DND-41 (cell line): ENCODE measurements at regions not wholly inside any gene's neighbourhood (a gene's known extent, or its start where the extent isn't known, plus 50 kb on each side); places are given as distances from the start of the nearest gene placed in this dataset.

Experiments
- ATAC-seq: fragments of 200-7000 bp; cut with Tn5 transposase; 3 replicates; pipeline ENCODE4 v1.9.1; 2021; ENCODE audit warnings: low read depth; ENCODE audit not compliant: insufficient read depth
- DNase-seq: peaks from one replicate; pipeline ENCODE4 v3.0.0-alpha.2; 2020
- H2AFZ ChIP-seq: 2 replicates; pipeline ENCODE4 v1.6.0; 2012; ENCODE audit warnings: low read depth, low read length
- H3K27ac ChIP-seq: 2 replicates; pipeline ENCODE4 v1.5.1; 2012; ENCODE audit warnings: low read length, inconsistent platforms
- H3K27me3 ChIP-seq: fragments of 200-600 bp; sonication (generic); 2 replicates; pipeline ENCODE4 v1.6.0; 2012; ENCODE audit warnings: low read length, mild to moderate bottlenecking, inconsistent platforms; ENCODE audit not compliant: insufficient read depth, poor library complexity
- H3K36me3 ChIP-seq: 2 replicates; pipeline ENCODE4 v1.5.1; 2012; ENCODE audit warnings: low read length, inconsistent platforms; ENCODE audit not compliant: insufficient read depth
- H3K4me1 ChIP-seq: 2 replicates; pipeline ENCODE4 v1.5.1; 2012; ENCODE audit warnings: mild to moderate bottlenecking, low read length; ENCODE audit not compliant: insufficient read depth
- H3K4me2 ChIP-seq: 2 replicates; pipeline ENCODE4 v1.6.0; 2012; ENCODE audit warnings: mild to moderate bottlenecking, moderate library complexity, low read length, inconsistent platforms; ENCODE audit not compliant: insufficient read depth
- H3K4me3 ChIP-seq, 2 experiments: fragments of 200-600 bp in 1 of 2; shearing (Covaris generic) in 1 of 2; 2 replicates each; pipeline ENCODE4 v1.5.1; 2012 to 2016; ENCODE audit warnings: inconsistent platforms in 2 of 2, low read length in 2 of 2, mild to moderate bottlenecking in 2 of 2, low read depth in 1 of 2, moderate library complexity in 1 of 2
- H3K79me2 ChIP-seq: 2 replicates; pipeline ENCODE4 v1.6.0; 2012; ENCODE audit warnings: low read length, inconsistent platforms; ENCODE audit not compliant: insufficient read depth
- H3K9ac ChIP-seq: 2 replicates; pipeline ENCODE4 v1.6.0; 2012; ENCODE audit warnings: low read depth, mild to moderate bottlenecking, inconsistent platforms, low read length, moderate library complexity
- H3K9me3 ChIP-seq: 2 replicates; pipeline ENCODE4 v1.5.1; 2012; ENCODE audit warnings: low read length, moderate library complexity, mild to moderate bottlenecking, inconsistent platforms; ENCODE audit not compliant: insufficient read depth, severe bottlenecking
- H4K20me1 ChIP-seq: 2 replicates; pipeline ENCODE4 v1.6.0; 2012; ENCODE audit warnings: low read length; ENCODE audit not compliant: insufficient read depth
- CTCF ChIP-seq: IDR thresholded peaks from 2 replicates; pipeline ENCODE4 v1.5.1; 2012; ENCODE audit warnings: borderline replicate concordance, low read length, moderate library complexity, mild to moderate bottlenecking; ENCODE audit not compliant: poor library complexity, severe bottlenecking; ENCODE audit errors: extremely low read depth
- EZH2 ChIP-seq: IDR thresholded peaks from 3 replicates; pipeline ENCODE4 v1.6.1; 2012; ENCODE audit warnings: borderline replicate concordance, low read depth, mild to moderate bottlenecking, moderate library complexity, low read length, inconsistent platforms; ENCODE audit not compliant: severe bottlenecking

DNA sequence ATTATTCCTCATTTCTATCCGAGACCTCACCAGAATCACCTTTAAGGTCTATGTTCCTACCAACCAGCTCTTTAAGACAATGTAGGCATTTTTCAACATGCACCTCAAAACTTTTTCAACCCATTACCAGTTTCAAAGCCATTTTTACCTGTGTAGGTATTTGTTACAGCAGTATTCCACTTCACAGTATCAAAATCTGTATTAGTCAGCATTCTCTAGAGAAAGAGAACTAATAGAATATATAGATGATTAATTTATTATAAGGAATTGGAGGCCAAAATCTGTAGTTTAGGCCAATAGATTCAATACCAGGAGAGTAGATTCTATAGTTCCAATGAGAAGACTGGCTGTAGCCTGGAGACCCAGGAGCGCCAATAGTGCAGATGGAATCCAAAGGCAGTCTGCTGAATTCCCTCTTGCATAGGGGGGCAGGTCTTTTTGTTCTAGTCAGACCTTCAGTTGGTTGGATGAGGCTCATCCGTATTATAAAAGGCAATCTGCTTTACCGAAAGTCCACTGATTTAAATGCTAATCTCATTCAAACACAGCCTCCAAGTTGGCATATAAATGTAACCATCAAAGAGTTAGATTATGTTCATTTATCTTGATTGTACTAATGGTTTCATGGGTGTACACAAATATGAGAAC is 151.6 kb upstream of the SYT1 start:
- no peaks in the 10 kb centered on the region for H3K4me1 ChIP-seq
- no peak overlapping the region for H3K4me2 ChIP-seq
- H2AFZ ChIP-seq = no peak overlapping the region
- H3K9me3 ChIP-seq = no peaks in the 10 kb centered on the region
- H3K36me3 ChIP-seq = no peaks in the 10 kb centered on the region
- no peaks in the 10 kb centered on the region for H4K20me1 ChIP-seq
- no peaks in the 10 kb centered on the region for H3K27me3 ChIP-seq
- DNase-seq = no peak
- no peaks in the 10 kb centered on the region for H3K79me2 ChIP-seq
- H3K9ac ChIP-seq = no peak overlapping the region
- no peak for ATAC-seq
- H3K27ac ChIP-seq = no peak overlapping the region
- no peak overlapping the region for H3K4me3 ChIP-seq
- no peak for TF ChIP-seq EZH2
- TF ChIP-seq CTCF = no peak

DNA sequence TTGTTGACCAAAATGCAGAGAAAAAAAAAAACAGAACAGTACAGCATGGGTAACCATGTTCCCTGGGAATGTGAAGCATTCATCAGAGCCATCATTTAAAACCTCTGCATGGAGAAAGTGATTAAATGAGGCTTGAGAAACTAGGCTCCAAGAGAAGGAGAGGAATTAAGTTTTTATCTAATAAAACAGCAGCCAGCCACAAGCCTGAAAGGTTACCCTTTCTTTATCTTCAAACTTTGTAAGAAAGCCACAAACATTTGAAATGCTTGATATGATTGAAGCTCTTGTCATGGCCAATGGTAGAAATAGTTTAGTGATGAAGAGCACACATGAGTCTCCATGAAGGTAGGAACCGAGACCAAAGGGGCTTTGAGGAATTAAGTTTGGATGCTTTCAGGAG is 144.9 kb upstream of the SYT1 start:
- H3K9ac ChIP-seq = no peak overlapping the region
- ATAC-seq (no peak), DNase-seq (no peak)
- H3K79me2 ChIP-seq = no peaks in the 10 kb centered on the region
- H3K4me3 ChIP-seq = no peak overlapping the region
- no peak for TF ChIP-seq CTCF
- TF ChIP-seq EZH2 = no peak
- no peak overlapping the region for H2AFZ ChIP-seq
- H3K27me3 ChIP-seq = no peaks in the 10 kb centered on the region
- H3K4me1 ChIP-seq = no peaks in the 10 kb centered on the region
- H3K27ac ChIP-seq = no peak overlapping the region
- H4K20me1 ChIP-seq = no peaks in the 10 kb centered on the region
- H3K36me3 ChIP-seq = no peaks in the 10 kb centered on the region
- no peak overlapping the region for H3K4me2 ChIP-seq
- H3K9me3 ChIP-seq = no peaks in the 10 kb centered on the region

DNA sequence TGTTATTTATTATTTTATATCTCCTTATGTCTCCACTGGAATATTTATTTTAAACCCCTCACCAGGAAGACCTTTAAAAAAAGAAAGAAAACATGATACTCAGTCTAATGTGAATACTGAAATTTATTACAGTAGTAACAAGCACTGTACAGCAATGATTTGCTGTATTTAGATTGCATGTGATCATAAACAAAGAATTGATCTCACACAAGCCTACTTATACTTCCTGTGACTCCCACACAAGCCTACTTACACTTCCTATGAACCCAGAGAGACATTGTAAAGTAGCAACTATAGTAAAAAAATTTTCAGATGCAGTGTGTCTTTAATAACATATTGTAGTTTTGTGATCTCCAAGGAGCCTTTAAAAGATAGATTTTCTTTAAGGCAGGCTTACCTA is 142.7 kb upstream of the SYT1 start:
- ATAC-seq = no peak
- Histone ChIP-seq H2AFZ (no peak overlapping the region), H3K27ac (no peak overlapping the region)

More for the DNA sequence above, 142.7 kb upstream of the SYT1 start:
- H3K4me2 ChIP-seq = no peak overlapping the region
- TF ChIP-seq CTCF (no peak), EZH2 (no peak)
- no peaks in the 10 kb centered on the region for H3K79me2 ChIP-seq
- H3K9me3 ChIP-seq = no peaks in the 10 kb centered on the region
- H3K4me1 ChIP-seq = no peaks in the 10 kb centered on the region
- H3K36me3 ChIP-seq = no peaks in the 10 kb centered on the region
- H3K4me3 ChIP-seq = no peak overlapping the region
- no peak for DNase-seq
- H3K9ac ChIP-seq = no peak overlapping the region
- H3K27me3 ChIP-seq = no peaks in the 10 kb centered on the region
- no peaks in the 10 kb centered on the region for H4K20me1 ChIP-seq
